Activated T-helper 1 cell treated with anti-CD3 and anti-CD28 coated beads, Interleukin-12 subunit alpha, Interleukin-12 subunit beta, Interleukin-2, Interleukin-4 antibody, amounts not matched to agents 30 ng/mL and 10 ng/mL and 1 ng/mL, durations not matched to agents 14 hours and 24 hours and 36 hours (primary cell): ENCODE measurements at regions not wholly inside any gene's neighbourhood (a gene's known extent, or its start where the extent isn't known, plus 50 kb on each side); places are given as distances from the start of the nearest gene placed in this dataset.

Experiments used
- DNase-seq: peaks from one replicate; pipeline ENCODE4 v3.0.0; 2021; ENCODE audit warnings: low spot score
- H3K27ac Mint-ChIP-seq: one replicate; pipeline ENCODE4 v1.8.0; 2021; ENCODE audit warnings: mild to moderate bottlenecking, mixed read lengths
- H3K27me3 Mint-ChIP-seq: one replicate; pipeline ENCODE4 v1.8.0; 2022; ENCODE audit warnings: mild to moderate bottlenecking, moderate library complexity, mixed read lengths; ENCODE audit not compliant: insufficient read depth
- H3K36me3 Mint-ChIP-seq: one replicate; pipeline ENCODE4 v1.8.0; 2021; ENCODE audit warnings: low read depth, mixed read lengths
- H3K4me1 Mint-ChIP-seq: one replicate; pipeline ENCODE4 v1.8.0; 2021; ENCODE audit warnings: low read depth, mixed read lengths
- H3K4me3 Mint-ChIP-seq: one replicate; pipeline ENCODE4 v1.8.0; 2021; ENCODE audit warnings: mild to moderate bottlenecking, moderate library complexity, mixed read lengths
- H3K9me3 Mint-ChIP-seq: one replicate; pipeline ENCODE4 v1.8.0; 2021; ENCODE audit warnings: mixed read lengths
- intact Hi-C: fragments of 100-400 bp; cut with micrococcal nuclease; formaldehyde crosslinking; loops from one replicate; pipeline ENCODE4 v1.15.1; 2024

DNA sequence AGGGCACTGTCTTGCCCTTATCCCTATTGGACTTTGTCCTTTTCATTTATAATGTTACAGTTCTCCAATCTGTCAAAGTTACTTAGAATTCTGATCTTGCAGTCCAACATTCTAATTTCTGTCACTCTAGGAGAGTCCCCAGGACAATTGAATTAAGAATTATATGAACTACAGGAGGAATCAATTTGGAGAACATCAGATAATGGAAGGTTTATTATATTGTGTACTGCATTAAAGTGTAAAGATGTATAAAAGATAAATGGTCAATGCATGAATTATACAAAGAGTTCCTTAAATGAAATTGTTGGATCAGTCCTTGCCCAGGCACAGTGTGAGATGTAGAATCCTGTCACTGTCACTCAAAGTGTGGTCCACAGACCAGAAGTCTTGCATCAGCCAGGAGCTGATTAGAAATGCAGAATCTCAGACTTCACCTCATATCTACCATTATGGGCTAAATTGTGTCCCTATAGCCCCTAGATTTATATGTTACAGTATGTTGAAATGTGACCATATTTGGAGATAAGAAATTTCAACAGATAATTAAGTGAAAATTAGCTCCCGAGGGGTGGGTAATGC lies 145.5 kb downstream of the BTBD3 start:
- H3K9me3 Mint-ChIP-seq, result no peaks in the 10 kb centered on the region
- intact Hi-C loops, result no loop called here
- H3K27me3 Mint-ChIP-seq, result no peaks in the 10 kb centered on the region
- no peak overlapping the region for H3K4me3 Mint-ChIP-seq
- H3K27ac Mint-ChIP-seq, result no peak overlapping the region
- DNase-seq, result no peak
- no peaks in the 10 kb centered on the region for H3K36me3 Mint-ChIP-seq
- H3K4me1 Mint-ChIP-seq, result no peaks in the 10 kb centered on the region

GRCh38 chr20:12064540-12064939 lies 146.8 kb downstream of the BTBD3 start:
- intact Hi-C loops, result no loop called here
- Mint-ChIP-seq H3K9me3 (no peaks in the 10 kb centered on the region), H3K4me1 (no peaks in the 10 kb centered on the region), H3K27me3 (no peaks in the 10 kb centered on the region), H3K27ac (no peak overlapping the region), H3K36me3 (no peaks in the 10 kb centered on the region), H3K4me3 (no peak overlapping the region)
- DNase-seq, result no peak

- Mint-ChIP-seq H3K27me3 (no peaks in the 10 kb centered on the region), H3K4me3 (no peak overlapping the region), H3K4me1 (no peaks in the 10 kb centered on the region), H3K9me3 (no peaks in the 10 kb centered on the region), H3K27ac (no peak overlapping the region), H3K36me3 (no peaks in the 10 kb centered on the region)
- intact Hi-C loops, result no loop called here
- DNase-seq, result no peak
Measured at GRCh38 chr20:12067686-12068085, 150.0 kb downstream of the BTBD3 start.

GRCh38 chr20:12068121-12068520 lies 150.4 kb downstream of the BTBD3 start:
- DNase-seq, result no peak
- Mint-ChIP-seq H3K9me3 (no peaks in the 10 kb centered on the region), H3K4me3 (no peak overlapping the region), H3K4me1 (no peaks in the 10 kb centered on the region), H3K27ac (no peak overlapping the region), H3K36me3 (no peaks in the 10 kb centered on the region), H3K27me3 (no peaks in the 10 kb centered on the region)
- intact Hi-C loops, result no loop called here

- Mint-ChIP-seq H3K27me3 (no peaks in the 10 kb centered on the region), H3K4me1 (no peaks in the 10 kb centered on the region), H3K27ac (no peak overlapping the region), H3K36me3 (no peaks in the 10 kb centered on the region), H3K9me3 (peaks cover 3% of the 10 kb centered on the region), H3K4me3 (no peak overlapping the region)
- DNase-seq, result no peak
- intact Hi-C loops, result no loop called here
Measured at GRCh38 chr20:12069181-12069580, 151.5 kb downstream of the BTBD3 start.

- intact Hi-C loops, result no loop called here
- no peaks in the 10 kb centered on the region for H3K27me3 Mint-ChIP-seq
- no peaks in the 10 kb centered on the region for H3K4me1 Mint-ChIP-seq
- H3K9me3 Mint-ChIP-seq, result peaks cover 4% of the 10 kb centered on the region
- H3K4me3 Mint-ChIP-seq, result no peak overlapping the region
- DNase-seq, result no peak
- no peaks in the 10 kb centered on the region for H3K36me3 Mint-ChIP-seq
- no peak overlapping the region for H3K27ac Mint-ChIP-seq
Measured at GRCh38 chr20:12072221-12072953, 154.7 kb downstream of the BTBD3 start.

DNA sequence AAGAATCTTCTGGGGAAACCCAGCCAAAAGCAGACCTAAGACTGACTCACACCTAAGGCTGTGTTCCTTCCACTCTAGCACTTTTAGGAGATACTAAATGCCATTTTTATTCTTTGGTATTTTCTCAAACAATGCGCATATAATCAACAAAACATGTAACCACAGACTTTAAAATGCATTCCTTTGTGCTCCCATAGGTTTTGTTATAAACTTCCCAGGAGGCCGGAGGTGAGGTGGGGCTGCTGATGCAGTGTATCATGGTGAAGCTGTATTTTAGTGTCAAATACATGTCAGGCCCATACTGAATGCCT lies 155.2 kb downstream of the BTBD3 start:
- Mint-ChIP-seq H3K4me1 (no peaks in the 10 kb centered on the region), H3K9me3 (peaks cover 4% of the 10 kb centered on the region), H3K36me3 (no peaks in the 10 kb centered on the region), H3K27ac (no peak overlapping the region), H3K27me3 (no peaks in the 10 kb centered on the region), H3K4me3 (no peak overlapping the region)
- DNase-seq, result no peak
- intact Hi-C loops, result no loop called here

- no peak overlapping the region for H3K27ac Mint-ChIP-seq
- peaks cover 4% of the 10 kb centered on the region for H3K9me3 Mint-ChIP-seq
- H3K4me1 Mint-ChIP-seq, result no peaks in the 10 kb centered on the region
- intact Hi-C loops, result no loop called here
- H3K4me3 Mint-ChIP-seq, result no peak overlapping the region
- H3K36me3 Mint-ChIP-seq, result no peaks in the 10 kb centered on the region
- DNase-seq, result no peak
- no peaks in the 10 kb centered on the region for H3K27me3 Mint-ChIP-seq
Measured at GRCh38 chr20:12074111-12074655, 156.5 kb downstream of the BTBD3 start.

GRCh38 chr20:12076200-12076599 lies 158.5 kb downstream of the BTBD3 start:
- H3K4me1 Mint-ChIP-seq, result no peaks in the 10 kb centered on the region
- no peak overlapping the region for H3K27ac Mint-ChIP-seq
- no peak for DNase-seq
- intact Hi-C loops, result no loop called here
- no peaks in the 10 kb centered on the region for H3K36me3 Mint-ChIP-seq
- no peak overlapping the region for H3K4me3 Mint-ChIP-seq
- peaks cover 4% of the 10 kb centered on the region for H3K9me3 Mint-ChIP-seq
- H3K27me3 Mint-ChIP-seq, result no peaks in the 10 kb centered on the region

DNA sequence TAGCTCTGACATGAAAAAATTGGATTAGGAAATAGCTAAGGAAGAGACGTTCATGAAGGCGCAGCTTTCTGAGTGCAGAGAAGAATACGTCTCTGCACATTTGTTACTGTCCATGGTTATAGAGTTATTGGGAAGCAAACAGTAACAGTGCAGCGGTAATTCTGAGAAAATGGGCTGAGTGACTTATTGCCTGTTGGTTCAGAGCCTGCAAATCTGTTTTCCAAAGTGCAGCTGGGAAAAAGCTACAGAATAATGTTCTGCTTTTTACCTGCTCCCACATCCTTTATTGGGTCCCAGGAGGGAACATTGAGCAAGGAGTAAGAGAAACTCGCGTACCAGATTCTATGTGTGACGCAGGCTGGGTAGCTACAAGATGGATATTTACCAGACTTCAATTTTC lies 160.2 kb downstream of the BTBD3 start:
- intact Hi-C loops, result no loop called here
- DNase-seq, result no peak
- Mint-ChIP-seq H3K27me3 (no peaks in the 10 kb centered on the region), H3K4me3 (no peak overlapping the region), H3K36me3 (no peaks in the 10 kb centered on the region), H3K9me3 (peaks cover 4% of the 10 kb centered on the region), H3K4me1 (no peaks in the 10 kb centered on the region), H3K27ac (no peak overlapping the region)

- intact Hi-C loops, result no loop called here
Measured at GRCh38 chr20:12079490-12079889, 161.8 kb downstream of the BTBD3 start.

GRCh38 chr20:12083269-12083668 lies 165.6 kb downstream of the BTBD3 start:
- H3K9me3 Mint-ChIP-seq, result no peaks in the 10 kb centered on the region
- H3K4me1 Mint-ChIP-seq, result no peaks in the 10 kb centered on the region
- no peak overlapping the region for H3K4me3 Mint-ChIP-seq
- no peaks in the 10 kb centered on the region for H3K36me3 Mint-ChIP-seq
- no peaks in the 10 kb centered on the region for H3K27me3 Mint-ChIP-seq
- DNase-seq, result no peak
- H3K27ac Mint-ChIP-seq, result no peak overlapping the region
- intact Hi-C loops, result no loop called here

More at GRCh38 chr20:12079490-12079889, 161.8 kb downstream of the BTBD3 start:
- H3K4me1 Mint-ChIP-seq, result no peaks in the 10 kb centered on the region
- H3K27me3 Mint-ChIP-seq, result no peaks in the 10 kb centered on the region
- no peak overlapping the region for H3K27ac Mint-ChIP-seq
- no peaks in the 10 kb centered on the region for H3K36me3 Mint-ChIP-seq
- no peak overlapping the region for H3K4me3 Mint-ChIP-seq
- DNase-seq, result no peak
- no peaks in the 10 kb centered on the region for H3K9me3 Mint-ChIP-seq

DNA sequence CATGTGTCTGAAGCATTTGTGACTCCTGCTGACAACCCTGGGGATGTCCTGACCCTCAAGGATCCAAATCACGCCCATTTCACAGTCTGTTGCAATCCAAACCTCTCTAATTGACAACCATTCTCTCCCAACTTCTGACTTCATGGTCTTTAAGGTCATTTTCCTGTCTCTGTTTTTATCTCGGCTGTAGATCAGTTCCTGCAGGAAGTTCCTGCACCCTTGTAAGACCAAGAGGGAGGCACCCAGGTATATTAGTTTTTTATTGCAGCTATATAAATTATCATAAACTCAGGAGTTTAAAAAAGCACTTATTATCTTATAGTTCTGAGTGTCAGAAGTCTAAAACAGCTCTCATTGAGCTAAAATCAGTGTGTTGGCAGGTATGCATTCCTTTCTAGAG lies 166.8 kb downstream of the BTBD3 start:
- H3K4me3 Mint-ChIP-seq, result no peak overlapping the region

More for the DNA sequence above, 166.8 kb downstream of the BTBD3 start:
- H3K4me1 Mint-ChIP-seq, result no peaks in the 10 kb centered on the region
- peaks cover 5% of the 10 kb centered on the region for H3K9me3 Mint-ChIP-seq
- no peaks in the 10 kb centered on the region for H3K27me3 Mint-ChIP-seq
- no peaks in the 10 kb centered on the region for H3K36me3 Mint-ChIP-seq
- H3K27ac Mint-ChIP-seq, result no peak overlapping the region
- no peak for DNase-seq
- intact Hi-C loops, result no loop called here
